ENCODE measurements at regions not wholly inside any gene's neighbourhood (a gene's known extent, or its start where the extent isn't known, plus 50 kb on each side); places are given as distances from the start of the nearest gene placed in this dataset.
A peak's percentile ranks its signal among the peaks of the same experiment; 100 is the strongest.

DNA sequence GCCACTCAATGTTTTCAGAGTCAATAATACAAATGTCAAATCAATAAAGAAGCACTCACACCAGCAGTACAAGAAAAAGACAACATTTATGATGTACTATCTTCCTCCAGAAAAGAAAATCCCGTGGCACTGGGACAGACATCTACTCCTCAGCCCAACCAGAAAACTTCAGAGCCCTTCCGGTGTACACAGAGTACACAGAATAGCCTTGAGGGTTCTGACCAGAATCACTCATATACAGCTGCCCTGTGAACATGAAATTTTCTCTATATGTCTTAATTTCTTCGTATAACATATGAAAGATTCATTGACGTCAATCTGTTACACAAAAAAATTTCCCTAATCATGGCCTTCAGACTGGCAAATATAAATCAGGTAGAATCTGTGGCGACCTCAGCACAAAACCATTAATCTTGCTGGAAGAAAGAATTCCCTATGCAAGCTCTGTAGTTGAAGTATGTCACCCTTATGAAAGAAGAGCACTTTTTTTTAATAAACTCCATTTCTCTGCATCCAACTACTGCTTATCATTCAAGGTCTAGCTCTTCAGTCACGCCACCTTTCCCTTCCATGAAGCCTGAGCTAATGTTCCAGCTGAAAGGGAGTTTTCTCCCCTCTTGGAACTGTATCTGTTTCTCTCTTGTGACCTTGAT lies 53.8 kb upstream of the PLAAT1 start:
- WGBS, 2 experiments (ENCODE audit: low coverage in 1 of 2, low lambda C conversion rate in 2 of 2, missing lambda C conversion rate in 2 of 2) = 27 to 31% methylated on average over 6 of the region's 6 CpGs
- no peak overlapping the region for H3K4me2 ChIP-seq (ENCODE audit: unreplicated experiment)

DNA sequence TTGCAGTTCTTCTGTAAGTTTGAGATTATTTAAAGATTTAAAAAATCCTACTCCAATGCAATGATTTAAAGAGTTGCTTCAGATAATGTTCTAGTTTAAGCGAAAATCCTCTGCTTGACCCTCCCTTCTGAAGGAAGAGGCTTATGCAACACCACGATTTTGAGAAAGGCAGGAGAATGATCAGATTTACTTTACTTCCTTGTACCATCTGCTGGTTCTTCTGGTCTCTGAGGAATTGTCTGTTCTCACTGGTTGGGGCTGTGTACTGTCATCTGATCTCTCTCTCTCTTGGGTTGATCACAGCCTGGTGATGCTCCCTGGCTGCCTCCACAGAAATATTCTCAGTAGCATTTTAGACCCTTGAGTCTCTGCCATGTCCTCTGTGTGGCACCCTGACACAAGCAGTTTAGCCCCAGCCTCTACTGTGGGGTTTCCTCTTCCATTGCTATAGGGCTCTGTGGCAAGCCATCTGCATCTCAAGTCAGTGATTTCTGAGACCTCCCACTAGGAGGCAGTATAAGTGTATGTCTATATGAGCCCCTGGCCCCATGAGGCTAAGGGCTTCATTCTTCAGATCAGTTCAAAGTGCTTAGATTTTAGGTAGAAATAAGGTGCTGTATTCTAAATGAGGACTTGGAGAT lies 50.8 kb upstream of the PLAAT1 start:
- H3K9ac ChIP-seq = no peak overlapping the region
- TF ChIP-seq EZH2phosphoT487 (IDR thresholded peaks at IDR 0.05; ENCODE audit: insufficient read depth, low read depth) = no peak
- no peak for TF ChIP-seq EZH2 (IDR thresholded peaks at IDR 0.05; ENCODE audit: insufficient read depth, poor library complexity, severe bottlenecking)

More for the DNA sequence above, 53.8 kb upstream of the PLAAT1 start:
- Histone ChIP-seq H3K9me3 (ENCODE audit: low read depth) (no peaks in the 10 kb centered on the region), H2AFZ (no peak overlapping the region), H3K27ac (no peak overlapping the region), H3K27me3 (replicated peaks; ENCODE audit: insufficient read depth) (no peaks in the 10 kb centered on the region), H3K79me2 (ENCODE audit: insufficient read depth) (no peaks in the 10 kb centered on the region), H3F3A (ENCODE audit: insufficient read depth) (no peaks in the 10 kb centered on the region), H4K20me1 (ENCODE audit: insufficient read depth) (no peaks in the 10 kb centered on the region), H3K36me3 (ENCODE audit: low read depth) (no peaks in the 10 kb centered on the region), H3K9me2 (ENCODE audit: insufficient read depth) (no peaks in the 10 kb centered on the region), H3K4me1 (ENCODE audit: insufficient read depth) (no peaks in the 10 kb centered on the region), H3K4me3 (no peak overlapping the region), H3K9ac (no peak overlapping the region)
- TF ChIP-seq EZH2 (IDR thresholded peaks at IDR 0.05; ENCODE audit: insufficient read depth, poor library complexity, severe bottlenecking) (no peak), EZH2phosphoT487 (IDR thresholded peaks at IDR 0.05; ENCODE audit: insufficient read depth, low read depth) (no peak)
- no peak for DNase-seq
- in situ Hi-C loops (cut with MboI) = no loop called here

More for the DNA sequence above, 50.8 kb upstream of the PLAAT1 start:
- no peak overlapping the region for H2AFZ ChIP-seq
- H3K4me2 ChIP-seq (ENCODE audit: unreplicated experiment) = no peak overlapping the region
- no peaks in the 10 kb centered on the region for H4K20me1 ChIP-seq (ENCODE audit: insufficient read depth)
- no peaks in the 10 kb centered on the region for H3K4me1 ChIP-seq (ENCODE audit: insufficient read depth)
- no peaks in the 10 kb centered on the region for H3K36me3 ChIP-seq (ENCODE audit: low read depth)
- no peak overlapping the region for H3K4me3 ChIP-seq
- DNase-seq = peak; percentile 9
- no peaks in the 10 kb centered on the region for H3K9me3 ChIP-seq (ENCODE audit: low read depth)
- H3K79me2 ChIP-seq (ENCODE audit: insufficient read depth) = no peaks in the 10 kb centered on the region
- no peaks in the 10 kb centered on the region for H3K9me2 ChIP-seq (ENCODE audit: insufficient read depth)
- 22 to 23% methylated on average over 2 of the region's 2 CpGs for WGBS, 2 experiments (ENCODE audit: low coverage in 1 of 2, low lambda C conversion rate in 2 of 2, missing lambda C conversion rate in 2 of 2)
- no peak overlapping the region for H3K27ac ChIP-seq
- H3K27me3 ChIP-seq (replicated peaks; ENCODE audit: insufficient read depth) = no peaks in the 10 kb centered on the region
- in situ Hi-C loops (cut with MboI) = no loop called here
- no peaks in the 10 kb centered on the region for H3F3A ChIP-seq (ENCODE audit: insufficient read depth)
